ENCODE measurements at regions not wholly inside any gene's neighbourhood (a gene's known extent, or its start where the extent isn't known, plus 50 kb on each side); places are given as distances from the start of the nearest gene placed in this dataset.

GRCh38 chr3:40713795-40714194 lies 189.0 kb downstream of the ZNF621 start:
- no peak for TF ChIP-seq CTCF (IDR thresholded peaks at IDR 0.05)
- TF ChIP-seq ZFX (IDR thresholded peaks at IDR 0.05; ENCODE audit: borderline replicate concordance) = no peak
